GM19351 (cell line): ENCODE measurements at regions not wholly inside any gene's neighbourhood (a gene's known extent, or its start where the extent isn't known, plus 50 kb on each side); places are given as distances from the start of the nearest gene placed in this dataset.
"Not testable (repeated sequence)": the region's sequence is repeated elsewhere in the genome, so short reads cannot be mapped to it uniquely, and the experiment has no call there.

Source experiments
- ATAC-seq: cut with Tn5 transposase; IDR thresholded peaks from one replicate; pipeline ENCODE4 v1.9.1; 2021; ENCODE audit warnings: mild to moderate bottlenecking, moderate library complexity; ENCODE audit not compliant: unreplicated experiment

DNA sequence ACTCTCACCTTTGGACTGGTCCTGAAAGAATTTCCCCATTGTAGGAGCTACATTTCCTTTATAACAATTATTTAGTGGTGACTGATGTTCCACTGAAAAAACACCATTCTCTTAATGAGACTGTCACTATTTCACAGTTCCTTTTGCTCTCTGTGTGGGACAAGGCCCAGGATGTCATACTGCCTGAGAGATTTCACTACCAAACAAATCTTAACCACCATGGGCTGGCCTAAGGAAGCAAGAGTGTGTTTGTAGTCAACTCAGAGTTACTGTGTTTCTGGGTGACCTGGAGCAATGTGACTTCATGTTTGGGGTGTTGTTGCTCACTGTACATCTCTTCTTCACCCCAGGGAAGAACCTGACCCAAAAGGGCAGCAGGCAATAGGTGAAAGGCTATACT is 50.1 kb upstream of the ZNF608 start:
- ATAC-seq: peak; percentile 59

DNA sequence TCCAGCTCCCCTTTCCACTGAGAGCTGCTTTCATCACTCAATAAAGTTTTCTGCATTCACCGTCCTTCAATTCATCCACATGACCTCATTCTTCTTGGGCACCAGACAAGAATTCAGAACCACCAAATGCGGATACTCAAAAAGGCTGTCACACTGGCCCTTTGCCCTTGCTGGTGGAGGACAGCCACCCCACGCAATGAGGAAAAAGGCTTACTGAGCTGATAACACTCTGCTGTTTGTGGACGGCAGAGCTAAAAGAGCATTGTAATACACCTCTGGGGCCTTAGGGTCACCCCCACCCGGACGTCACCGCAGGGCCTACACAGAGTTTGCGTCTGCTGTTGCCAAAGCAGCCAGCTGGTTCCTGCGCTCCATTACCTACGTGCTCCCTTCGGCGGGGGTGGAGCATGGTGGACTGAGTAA is 51.2 kb upstream of the ZNF608 start:
- no peak for ATAC-seq

DNA sequence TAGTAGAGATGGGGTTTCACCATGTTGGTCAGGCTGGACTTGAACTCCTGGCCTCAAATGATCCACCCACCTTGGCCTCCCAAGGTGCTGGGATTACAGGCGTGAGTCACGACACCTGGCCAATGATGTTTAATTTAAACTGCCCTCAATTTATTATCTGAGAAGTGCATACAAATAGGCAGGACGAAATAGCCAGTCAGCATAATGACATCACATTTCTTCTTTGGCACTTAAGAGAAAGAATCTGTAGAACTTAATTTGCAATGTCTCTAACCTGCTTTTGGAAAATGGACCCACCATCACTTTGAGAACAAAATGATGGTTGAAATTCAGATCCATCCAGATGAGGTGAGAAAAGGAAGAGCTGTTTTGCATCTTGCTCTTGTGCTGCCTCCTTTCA is 52.5 kb upstream of the ZNF608 start:
- ATAC-seq: no peak

DNA sequence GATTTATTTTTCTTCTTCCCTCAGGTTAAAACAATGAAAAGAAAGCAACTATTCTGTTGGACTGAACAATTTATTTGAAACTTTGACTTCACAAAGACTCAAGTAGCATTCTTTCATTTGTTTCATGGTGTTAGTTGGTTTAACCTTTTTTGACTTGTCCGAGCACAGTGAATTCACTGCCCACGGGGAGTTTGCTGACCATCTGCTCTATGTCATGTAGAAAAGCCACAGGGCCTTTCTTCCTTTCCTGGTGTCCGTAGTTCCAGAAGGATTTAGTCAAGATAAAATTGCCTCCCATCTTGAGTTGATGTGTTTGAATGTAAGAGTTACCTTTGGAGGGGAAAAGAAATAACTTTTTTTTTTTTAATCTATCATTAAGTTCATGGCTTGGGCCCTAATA is 55.1 kb upstream of the ZNF608 start:
- no peak for ATAC-seq

DNA sequence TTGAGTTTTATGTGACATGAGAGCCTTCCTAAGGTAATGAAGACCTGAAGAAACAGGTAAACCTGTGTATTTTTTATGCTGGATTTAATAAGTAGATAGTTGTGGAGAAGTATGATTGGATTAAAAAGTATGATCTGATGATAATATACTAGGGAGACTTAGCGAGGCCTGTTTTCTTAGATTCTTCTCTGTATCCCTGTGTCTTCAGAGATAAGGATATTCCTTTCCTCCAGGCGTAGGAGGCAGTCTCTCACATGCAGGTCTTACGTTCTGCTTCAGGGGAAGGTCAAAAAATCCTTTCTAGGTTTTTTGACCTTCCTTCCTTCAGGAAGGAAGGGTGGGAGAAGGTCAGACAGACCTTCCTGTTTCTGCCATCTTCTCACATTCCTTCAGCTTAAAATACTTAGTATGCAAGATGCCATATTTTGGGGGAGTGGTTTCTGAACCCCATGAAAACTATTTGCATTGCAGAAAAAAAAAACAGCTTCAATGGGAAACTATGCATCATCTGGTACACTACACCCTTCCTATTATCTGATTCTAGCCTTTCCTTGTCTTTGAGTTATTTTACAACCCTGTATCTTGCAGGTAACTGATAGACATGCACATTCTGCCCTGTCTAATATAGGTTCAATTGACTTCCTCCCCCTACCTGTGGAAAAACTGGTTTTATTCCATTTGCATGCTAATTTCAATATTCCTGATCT is 57.3 kb upstream of the ZNF608 start:
- no peak for ATAC-seq

DNA sequence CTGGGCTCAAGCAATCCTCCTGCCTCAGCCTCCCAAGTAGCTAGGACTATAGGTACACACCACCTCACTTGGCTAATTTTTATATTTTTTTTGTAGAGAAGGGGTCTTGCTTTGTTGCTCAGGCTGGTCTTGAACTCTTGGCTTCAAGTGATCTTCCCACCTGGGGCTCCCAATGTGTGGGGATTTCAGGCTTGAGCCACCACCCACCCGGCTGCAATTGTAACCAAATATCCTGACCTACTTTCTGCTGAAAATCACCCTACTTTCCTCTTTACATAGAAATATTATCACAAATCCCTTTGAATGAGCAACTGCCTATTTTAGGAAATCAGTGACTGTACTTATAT is 59.6 kb upstream of the ZNF608 start:
- no peak for ATAC-seq

DNA sequence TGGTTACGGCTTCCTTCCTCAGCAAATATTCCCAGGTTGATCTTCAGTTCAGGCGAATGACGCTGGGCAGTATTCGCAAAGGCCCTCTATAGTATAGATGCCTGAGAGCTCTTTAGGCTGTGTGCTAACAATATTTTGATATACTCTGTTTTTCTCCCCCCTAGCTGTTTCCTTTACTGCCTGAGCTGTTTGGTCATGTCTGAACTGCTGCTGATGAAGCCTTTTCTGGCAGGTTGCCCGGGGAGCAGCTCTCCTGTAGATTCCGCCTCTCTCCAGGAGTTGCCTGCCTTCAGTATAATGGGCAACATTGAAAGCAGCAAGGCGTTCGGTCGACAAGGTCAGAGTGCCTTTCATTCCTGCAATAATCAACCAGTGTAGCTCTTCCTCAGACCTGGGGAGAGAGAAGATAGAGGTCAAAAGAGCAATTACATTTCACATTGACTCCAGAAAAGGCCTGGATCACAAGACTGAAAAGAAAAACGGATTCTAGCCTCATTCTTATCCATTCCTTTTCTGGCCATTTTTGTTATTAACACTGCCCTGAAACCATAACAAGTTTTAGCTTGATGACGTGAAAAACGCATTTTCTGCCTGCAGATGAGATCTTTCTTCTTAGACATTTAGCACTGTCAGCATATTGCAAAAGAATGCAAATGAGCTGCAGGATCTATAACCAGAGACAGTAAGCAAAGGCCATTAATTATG is 60.1 kb upstream of the ZNF608 start:
- no peak for ATAC-seq

DNA sequence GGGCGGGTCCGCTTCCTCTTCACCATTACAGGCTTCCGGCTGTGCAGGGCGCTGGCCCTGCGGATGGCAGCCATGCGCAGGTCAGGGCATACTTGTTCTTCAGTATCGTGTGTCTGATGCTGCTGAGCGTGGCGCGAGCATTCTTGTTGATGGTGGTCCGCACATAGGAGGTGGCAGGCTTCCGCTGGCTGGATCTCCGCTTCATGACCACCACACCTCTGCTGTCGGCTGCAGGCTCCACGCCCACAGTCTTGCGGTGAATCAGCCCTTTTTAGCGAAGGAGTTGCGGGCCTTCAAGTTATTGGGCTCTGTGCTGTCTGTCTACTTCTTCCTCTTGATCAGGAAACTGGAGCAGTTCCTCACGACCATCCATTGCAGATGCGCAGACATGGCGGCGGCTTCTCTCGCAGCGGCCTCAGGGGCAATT is 62.4 kb upstream of the ZNF608 start:
- ATAC-seq: no peak

DNA sequence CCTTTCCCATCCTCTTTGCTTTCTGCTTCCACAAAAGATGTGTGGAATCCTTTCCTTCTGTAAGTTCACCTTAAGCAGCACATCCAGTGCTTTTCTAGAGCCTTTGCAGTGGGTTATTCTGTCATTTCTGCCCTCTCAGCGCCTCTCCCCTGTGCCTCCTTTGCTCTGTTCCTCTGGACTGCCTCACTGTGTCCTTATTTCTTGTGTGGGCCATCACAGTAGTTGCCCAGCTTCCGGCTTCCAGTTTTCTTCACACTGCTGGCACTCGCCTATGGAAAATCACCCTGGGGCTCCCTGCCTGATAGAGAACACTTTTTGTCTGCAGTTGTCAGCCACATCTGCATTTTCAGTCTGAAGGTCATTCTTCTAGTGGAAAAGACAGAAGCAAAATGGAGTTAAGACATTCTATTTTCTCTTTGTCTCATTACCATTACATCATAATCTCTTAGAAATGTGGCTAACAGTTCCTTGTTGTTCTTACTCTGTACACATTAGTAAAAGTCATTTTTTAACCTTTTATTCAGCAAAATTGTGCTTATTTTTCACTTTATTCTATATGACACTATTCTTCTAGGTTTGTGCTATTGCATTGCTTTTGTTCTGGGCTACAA is 64.1 kb upstream of the ZNF608 start:
- ATAC-seq: no peak

DNA sequence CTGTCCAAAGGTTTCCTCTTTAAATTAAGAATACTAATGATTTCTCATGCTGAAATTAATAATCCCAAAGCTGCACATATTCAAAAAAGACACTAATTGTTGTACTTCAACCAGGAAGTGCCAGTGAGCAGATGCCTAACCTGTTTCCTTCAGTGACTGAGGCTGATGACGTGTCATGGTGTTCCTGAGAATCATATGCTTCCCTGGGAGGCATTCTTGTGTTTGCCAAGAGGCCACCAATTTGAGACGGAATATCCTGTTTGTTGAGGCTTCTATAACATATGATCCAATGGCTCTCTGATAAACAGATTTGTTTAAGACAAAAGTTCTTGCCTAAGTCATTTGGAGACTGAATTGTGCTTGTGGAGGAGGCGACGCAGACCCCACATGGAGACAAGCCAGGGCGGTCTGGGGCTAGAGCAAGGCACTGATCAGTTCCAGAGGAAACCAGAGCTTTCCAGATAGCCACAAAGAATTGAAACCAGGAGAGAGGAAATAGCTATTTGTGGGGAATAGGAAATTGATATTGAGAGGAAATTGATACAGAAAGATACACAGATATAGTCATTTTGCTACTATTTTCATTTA is 66.4 kb upstream of the ZNF608 start:
- ATAC-seq: no peak

DNA sequence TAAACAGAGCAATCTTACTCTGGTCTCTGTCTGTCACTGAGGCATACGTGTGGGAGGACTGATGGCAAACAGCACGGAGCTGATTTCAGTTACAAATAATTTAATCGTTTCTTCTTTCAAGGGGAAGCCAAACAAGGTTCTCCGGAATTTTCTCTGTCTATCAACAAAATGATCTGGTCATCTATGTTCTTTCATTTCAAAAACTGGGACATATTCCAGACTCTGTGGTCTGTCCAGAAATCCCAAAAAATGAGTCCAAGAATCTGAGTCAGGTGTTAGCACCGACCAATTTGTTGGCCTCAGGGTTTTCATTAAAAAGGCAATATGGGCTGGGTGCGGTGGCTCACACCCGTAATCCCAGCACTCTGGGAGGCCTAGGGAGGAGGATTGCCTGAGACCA is 69.9 kb upstream of the ZNF608 start:
- no peak for ATAC-seq

DNA sequence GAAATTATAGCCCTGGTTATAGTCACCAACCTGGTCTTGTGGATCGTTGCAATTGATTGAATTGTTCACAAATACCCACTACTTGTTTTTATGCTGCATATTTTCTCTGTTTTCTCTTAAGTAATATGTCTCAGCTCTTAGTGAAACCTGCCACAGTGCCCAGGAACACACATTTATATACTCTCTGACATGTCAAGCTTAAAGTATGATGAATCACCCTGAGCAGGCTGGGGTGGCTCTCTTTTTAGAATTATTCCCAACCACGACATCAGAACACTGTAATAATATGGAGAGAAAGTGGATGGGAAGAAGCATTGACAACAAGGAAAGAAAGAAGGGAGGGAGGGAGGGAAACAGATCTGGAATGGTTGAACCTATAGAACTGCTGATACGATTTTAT is 72.8 kb upstream of the ZNF608 start:
- ATAC-seq: no peak

DNA sequence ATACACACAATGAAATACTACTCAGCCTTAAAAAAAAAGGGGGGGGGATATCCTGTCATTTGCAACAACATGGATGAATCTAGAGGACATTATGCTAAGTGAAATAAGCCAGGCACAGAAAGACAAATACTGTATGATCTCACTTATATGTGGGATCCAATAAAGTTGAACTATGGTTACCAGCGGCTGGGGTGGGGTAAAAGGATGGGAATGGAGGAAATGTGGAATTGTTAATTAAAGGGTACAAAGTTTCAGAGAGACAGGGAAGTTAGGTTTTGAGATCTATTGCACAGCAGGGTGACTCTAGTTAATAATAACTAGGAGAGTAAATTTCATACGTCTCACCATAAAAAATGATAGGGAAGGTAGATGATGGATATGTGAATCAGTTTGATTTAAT is 76.2 kb upstream of the ZNF608 start:
- no peak for ATAC-seq

DNA sequence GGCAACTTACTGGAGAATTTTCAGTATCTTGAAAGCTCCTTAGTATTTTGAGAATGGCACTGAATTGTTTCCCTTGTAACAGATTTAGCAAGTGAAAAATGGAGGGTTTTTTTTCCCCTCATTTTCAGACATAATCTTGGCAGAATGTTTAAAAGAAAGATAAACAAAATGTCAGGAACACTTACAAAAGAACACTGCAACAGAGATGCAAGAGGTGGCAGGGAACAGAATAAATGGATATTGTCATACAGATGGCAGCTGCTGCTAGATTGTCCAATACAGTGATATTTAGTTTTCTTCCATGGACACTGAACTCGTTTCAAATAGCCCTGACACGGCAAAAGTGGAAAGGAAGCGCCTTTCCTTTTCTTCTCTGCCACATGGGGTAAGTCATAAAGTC is 76.9 kb upstream of the ZNF608 start:
- ATAC-seq: no peak

DNA sequence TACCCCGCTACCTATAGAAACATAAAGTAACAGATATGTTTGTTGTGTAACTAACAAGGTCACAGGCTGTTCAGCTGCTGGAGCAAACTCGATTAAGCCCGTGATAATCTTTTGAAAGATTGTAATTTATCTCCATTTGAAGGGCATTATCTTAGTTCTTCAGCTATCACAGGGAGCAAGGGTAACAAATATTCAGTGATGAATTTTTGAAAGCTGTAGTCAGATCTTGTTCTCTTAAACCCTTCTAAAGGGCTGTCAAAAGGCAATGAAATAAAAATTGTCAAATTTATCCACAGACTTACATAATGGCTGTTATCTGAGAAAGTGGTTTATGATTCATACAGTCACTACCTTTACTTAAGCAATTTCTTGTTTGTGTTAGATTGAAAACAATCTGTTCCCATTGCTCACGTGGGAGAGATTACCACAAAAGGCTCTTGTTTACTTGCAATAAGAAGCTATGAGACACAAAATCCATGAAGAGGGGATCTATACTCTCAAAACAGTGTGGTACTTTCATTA is 78.3 kb upstream of the ZNF608 start:
- no peak for ATAC-seq

DNA sequence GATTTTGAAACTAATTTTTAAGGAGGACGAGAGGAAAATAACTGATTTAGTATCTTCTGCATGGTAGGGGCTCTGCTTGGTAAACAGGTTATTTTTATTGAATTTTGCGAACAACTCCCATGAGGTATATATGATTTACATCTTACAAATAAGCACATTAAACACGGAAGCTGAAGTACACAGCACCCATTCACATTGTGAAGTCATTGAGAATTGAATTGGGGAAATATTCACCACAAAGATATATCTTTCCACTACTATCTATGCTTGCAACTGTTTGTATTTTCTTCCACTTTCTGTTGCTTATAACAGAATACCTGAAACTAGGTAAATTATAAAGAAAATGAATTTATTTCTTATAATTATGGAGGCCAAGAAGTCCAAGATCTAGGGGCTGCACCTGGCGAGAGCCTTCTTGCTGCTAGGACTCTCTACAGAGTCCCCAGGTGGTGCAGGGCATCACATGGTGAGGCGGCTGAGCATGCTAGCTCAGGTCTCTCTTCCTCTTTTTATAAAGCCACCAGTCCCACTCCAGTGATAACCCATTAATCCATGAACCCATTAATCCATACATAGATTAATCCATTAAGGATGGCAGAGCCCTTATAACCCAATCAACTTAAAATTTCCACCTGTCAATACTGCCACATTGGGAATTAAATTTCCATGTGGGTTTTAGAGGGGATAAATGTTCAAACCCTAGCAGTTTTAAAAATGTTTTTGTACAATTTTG is 79.0 kb upstream of the ZNF608 start:
- ATAC-seq: peak; percentile 87

DNA sequence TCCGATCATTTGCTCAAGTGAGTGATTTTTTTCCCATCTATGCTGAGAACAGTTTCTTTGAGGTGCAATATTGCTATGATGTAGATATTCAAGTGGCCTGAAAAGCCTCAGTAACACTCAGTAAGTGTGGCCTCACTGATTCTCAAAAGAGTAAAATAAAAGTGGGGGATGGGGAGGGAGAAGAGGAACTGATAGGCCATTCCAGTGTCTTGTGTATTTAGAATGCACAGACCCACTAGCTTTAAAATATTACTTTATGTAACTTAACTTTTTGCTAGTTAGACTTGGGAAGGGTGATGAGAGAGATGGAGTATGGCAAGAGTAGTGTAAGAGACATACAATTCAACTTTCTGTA is 79.5 kb upstream of the ZNF608 start:
- ATAC-seq: peak; percentile 15

DNA sequence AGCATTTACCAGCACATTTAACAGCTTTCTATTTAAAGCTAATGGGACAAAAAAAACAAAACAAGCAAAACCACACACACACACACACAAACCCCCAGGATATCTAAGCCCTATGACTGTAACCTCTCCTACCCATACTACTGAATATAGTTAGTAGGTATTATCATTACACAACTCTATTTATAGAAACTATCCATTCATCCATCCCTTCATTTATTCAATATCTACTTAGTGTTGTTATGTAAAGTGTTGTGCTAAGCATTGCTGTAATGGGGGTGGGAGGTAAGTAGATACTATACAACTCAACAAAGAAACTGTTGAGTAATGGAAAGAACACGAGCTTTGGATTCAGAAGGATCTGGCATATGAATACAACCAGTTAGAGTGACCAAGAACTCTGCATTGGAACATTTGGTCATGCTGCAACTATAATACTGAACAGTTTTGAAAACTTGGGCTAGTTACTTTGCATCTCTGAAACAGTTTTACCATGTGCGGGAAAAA is 82.3 kb upstream of the ZNF608 start:
- no peak for ATAC-seq

DNA sequence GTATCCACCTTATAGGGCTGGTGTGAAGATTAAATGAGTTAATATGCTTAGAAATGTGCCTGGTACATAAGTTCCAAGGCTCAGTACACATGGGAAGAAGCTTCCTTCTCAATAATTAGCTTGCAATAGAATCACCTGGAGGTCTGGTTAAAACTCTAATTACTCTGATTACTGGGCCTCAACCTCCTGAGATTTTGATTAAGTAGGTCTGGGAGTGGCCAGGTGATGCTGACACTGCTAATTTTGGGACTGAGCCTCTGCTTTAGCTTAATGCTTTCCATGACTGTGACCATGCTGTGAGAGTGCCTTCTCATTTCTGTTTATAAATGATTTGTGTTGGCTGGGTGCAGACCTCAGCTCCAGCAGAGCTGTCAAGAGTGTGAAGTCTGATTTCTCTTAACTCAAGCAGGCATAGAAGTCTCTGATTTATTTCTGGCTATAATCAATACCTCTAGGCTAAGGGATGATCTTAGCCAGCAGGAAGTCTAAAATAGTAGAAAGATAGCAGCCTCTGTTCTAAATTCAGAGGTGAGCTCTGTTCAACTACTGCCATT is 85.3 kb upstream of the ZNF608 start:
- ATAC-seq: no peak

DNA sequence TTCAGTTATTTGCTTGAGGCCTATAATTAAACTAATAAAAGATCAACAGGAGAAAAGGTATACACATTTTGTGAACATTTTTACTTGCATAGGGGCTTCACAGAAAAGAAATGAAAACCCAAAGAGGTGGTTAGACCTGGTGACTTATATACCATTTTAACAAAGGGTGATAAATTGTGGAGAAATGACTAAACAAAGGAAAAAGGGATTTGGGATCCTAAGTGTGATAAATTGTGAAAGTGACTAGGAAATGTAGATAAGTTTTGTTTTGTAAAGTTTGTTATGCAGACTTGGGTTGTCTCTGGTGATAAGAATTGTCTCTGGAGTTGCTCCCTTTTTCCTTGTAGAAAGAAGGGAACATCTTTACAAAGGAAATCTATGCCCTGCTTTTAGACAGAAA is 86.1 kb upstream of the ZNF608 start:
- ATAC-seq: no peak

DNA sequence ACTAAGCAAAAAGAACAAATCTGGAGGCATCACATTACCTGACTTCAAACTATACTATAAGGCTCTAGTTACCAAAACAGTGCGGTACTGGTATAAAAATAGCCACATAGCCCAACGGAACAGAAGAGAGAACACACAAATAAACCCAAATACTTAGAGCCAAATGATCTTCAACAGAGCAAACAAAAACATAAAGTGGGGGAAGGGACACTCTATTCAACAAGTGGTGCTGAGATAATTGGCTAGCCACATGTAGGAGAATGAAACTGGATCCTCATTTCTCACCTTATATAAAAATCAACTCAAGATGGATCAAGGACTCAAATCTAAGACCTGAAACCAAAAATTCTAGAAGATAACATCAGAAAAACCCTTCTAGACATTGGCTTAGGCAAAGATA is 89.9 kb upstream of the ZNF608 start:
- ATAC-seq: not testable (repeated sequence)
